Activated naive CD8-positive, alpha-beta T cell (primary cell): ENCODE measurements at regions not wholly inside any gene's neighbourhood (a gene's known extent, or its start where the extent isn't known, plus 50 kb on each side); places are given as distances from the start of the nearest gene placed in this dataset.

Experiments
- H3K27ac Mint-ChIP-seq: one replicate; pipeline ENCODE4 v1.8.0; 2021; ENCODE audit warnings: mixed read lengths
- H3K27me3 Mint-ChIP-seq: one replicate; pipeline ENCODE4 v1.8.0; 2021; ENCODE audit warnings: mixed read lengths
- H3K36me3 Mint-ChIP-seq: one replicate; pipeline ENCODE4 v1.8.0; 2021; ENCODE audit warnings: mixed read lengths
- H3K4me1 Mint-ChIP-seq: one replicate; pipeline ENCODE4 v1.8.0; 2021; ENCODE audit warnings: low read depth, mixed read lengths
- H3K4me3 Mint-ChIP-seq: one replicate; pipeline ENCODE4 v1.8.0; 2021; ENCODE audit warnings: mild to moderate bottlenecking, mixed read lengths
- H3K9me3 Mint-ChIP-seq: one replicate; pipeline ENCODE4 v1.8.0; 2021; ENCODE audit warnings: low read depth, mixed read lengths

- Mint-ChIP-seq H3K27ac (no peak overlapping the region), H3K4me3 (no peak overlapping the region), H3K27me3 (peaks cover 36% of the 10 kb centered on the region), H3K36me3 (peaks cover 2% of the 10 kb centered on the region), H3K9me3 (no peaks in the 10 kb centered on the region), H3K4me1 (no peaks in the 10 kb centered on the region)
Measured at GRCh38 chr15:31732726-31733125, 297.6 kb upstream of the CHRNA7 start.

- Mint-ChIP-seq H3K36me3 (peaks cover 2% of the 10 kb centered on the region), H3K27ac (no peak overlapping the region), H3K27me3 (peaks cover 36% of the 10 kb centered on the region), H3K4me3 (no peak overlapping the region), H3K9me3 (no peaks in the 10 kb centered on the region), H3K4me1 (no peaks in the 10 kb centered on the region)
Measured at GRCh38 chr15:31733424-31733823, 296.9 kb upstream of the CHRNA7 start.

DNA sequence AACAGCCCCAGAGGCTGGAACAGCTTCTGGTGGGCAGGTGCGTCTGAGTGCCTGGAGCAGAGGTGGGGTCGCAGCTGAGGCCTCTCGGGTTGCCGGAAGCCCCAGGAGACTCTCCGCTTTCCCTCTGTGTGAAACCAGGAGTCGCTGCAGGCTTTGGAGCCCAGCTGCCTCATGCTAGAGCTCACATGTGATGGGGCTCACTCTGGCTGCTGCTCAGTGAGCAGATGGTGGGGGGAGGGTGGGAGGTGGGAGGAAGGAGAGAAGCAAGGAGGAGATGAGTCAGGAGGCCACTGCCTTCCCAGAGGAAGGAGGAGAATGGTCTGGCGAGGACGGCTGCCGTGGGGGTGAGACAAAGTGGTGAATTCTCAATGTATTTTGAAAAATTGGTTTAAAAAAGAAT, 290.1 kb upstream of the CHRNA7 start:
- peaks cover 18% of the 10 kb centered on the region for H3K27me3 Mint-ChIP-seq
- H3K9me3 Mint-ChIP-seq, result peaks cover 19% of the 10 kb centered on the region
- H3K4me1 Mint-ChIP-seq, result no peaks in the 10 kb centered on the region
- H3K4me3 Mint-ChIP-seq, result no peak overlapping the region
- H3K36me3 Mint-ChIP-seq, result peaks cover 4% of the 10 kb centered on the region
- H3K27ac Mint-ChIP-seq, result no peak overlapping the region

DNA sequence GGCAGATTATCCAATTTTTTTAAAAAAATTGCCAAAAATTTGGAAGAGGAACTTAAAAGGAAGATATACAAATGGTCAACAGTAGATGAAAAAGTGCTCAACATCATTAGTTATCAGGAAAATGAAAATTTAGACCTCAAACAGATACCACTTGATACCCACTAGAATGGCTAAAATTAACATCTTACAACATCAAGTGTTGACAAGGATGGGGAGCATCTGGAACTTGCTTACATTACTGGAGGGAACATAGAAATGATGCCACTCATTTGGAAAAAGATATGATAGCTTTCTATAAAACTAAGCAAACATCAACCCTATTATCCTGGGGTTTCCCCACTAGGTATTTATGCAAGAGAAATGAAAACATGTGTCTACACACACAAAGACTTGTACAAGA, 284.5 kb upstream of the CHRNA7 start:
- no peak overlapping the region for H3K27ac Mint-ChIP-seq
- H3K4me1 Mint-ChIP-seq, result no peaks in the 10 kb centered on the region
- H3K36me3 Mint-ChIP-seq, result peaks cover 4% of the 10 kb centered on the region
- H3K4me3 Mint-ChIP-seq, result no peak overlapping the region
- H3K9me3 Mint-ChIP-seq, result peaks cover 25% of the 10 kb centered on the region
- peaks cover 15% of the 10 kb centered on the region for H3K27me3 Mint-ChIP-seq

- Mint-ChIP-seq H3K27ac (no peak overlapping the region), H3K36me3 (no peaks in the 10 kb centered on the region), H3K4me3 (no peak overlapping the region)
Measured at GRCh38 chr15:31752065-31752762, 278.1 kb upstream of the CHRNA7 start.

GRCh38 chr15:31752905-31753304, 277.4 kb upstream of the CHRNA7 start:
- Mint-ChIP-seq H3K9me3 (no peaks in the 10 kb centered on the region), H3K27me3 (peaks cover 8% of the 10 kb centered on the region), H3K27ac (no peak overlapping the region), H3K4me3 (no peak overlapping the region), H3K36me3 (no peaks in the 10 kb centered on the region), H3K4me1 (no peaks in the 10 kb centered on the region)

More at GRCh38 chr15:31752065-31752762, 278.1 kb upstream of the CHRNA7 start:
- Mint-ChIP-seq H3K27me3 (peaks cover 12% of the 10 kb centered on the region), H3K9me3 (no peaks in the 10 kb centered on the region), H3K4me1 (no peaks in the 10 kb centered on the region)

DNA sequence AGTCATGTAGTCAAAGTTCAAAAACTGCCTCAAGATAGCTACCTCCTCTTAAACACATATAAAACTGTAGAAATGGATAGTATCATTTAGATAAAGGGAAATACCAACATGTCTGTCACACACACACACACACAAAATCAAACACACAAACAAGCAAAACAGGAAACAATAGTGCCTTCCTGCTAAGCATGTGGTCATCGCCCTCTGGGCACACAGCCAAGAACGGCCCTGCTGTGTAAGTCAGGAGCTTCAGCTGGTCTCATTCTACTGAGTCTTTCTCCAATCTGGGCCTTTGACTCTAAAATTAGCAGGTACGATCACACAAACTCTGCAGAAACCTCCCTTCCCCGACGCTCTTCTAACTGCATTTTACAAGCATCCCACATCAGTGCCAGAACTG, 272.2 kb upstream of the CHRNA7 start:
- H3K4me1 Mint-ChIP-seq, result no peaks in the 10 kb centered on the region
- no peaks in the 10 kb centered on the region for H3K9me3 Mint-ChIP-seq
- no peak overlapping the region for H3K4me3 Mint-ChIP-seq
- no peaks in the 10 kb centered on the region for H3K36me3 Mint-ChIP-seq
- no peak overlapping the region for H3K27ac Mint-ChIP-seq
- H3K27me3 Mint-ChIP-seq, result peaks cover 18% of the 10 kb centered on the region

GRCh38 chr15:31768055-31768454, 262.3 kb upstream of the CHRNA7 start:
- no peak overlapping the region for H3K4me3 Mint-ChIP-seq
- peaks cover 3% of the 10 kb centered on the region for H3K27me3 Mint-ChIP-seq
- no peak overlapping the region for H3K27ac Mint-ChIP-seq
- no peaks in the 10 kb centered on the region for H3K9me3 Mint-ChIP-seq
- no peaks in the 10 kb centered on the region for H3K36me3 Mint-ChIP-seq
- no peaks in the 10 kb centered on the region for H3K4me1 Mint-ChIP-seq

DNA sequence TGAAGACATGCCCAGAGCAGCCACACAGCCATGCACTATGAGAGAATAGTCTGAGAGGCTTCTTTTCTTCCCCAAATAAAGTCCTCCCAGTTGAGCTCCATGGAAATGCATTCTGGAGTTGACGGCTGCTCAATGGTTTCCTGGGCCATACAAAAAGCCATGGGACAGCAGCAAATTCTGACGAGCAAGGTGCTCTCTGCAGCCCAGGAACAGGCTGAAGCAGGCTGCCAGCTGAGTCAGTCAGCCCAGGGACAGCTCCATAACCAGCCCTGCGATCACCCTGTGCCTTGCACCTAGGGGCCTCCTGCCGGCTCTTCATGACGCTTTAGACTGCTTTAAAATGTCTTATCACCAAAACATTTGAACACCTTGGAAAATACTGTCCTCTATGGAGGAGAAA, 256.3 kb upstream of the CHRNA7 start:
- Mint-ChIP-seq H3K27ac (no peak overlapping the region), H3K4me3 (no peak overlapping the region), H3K27me3 (no peaks in the 10 kb centered on the region), H3K36me3 (no peaks in the 10 kb centered on the region), H3K4me1 (no peaks in the 10 kb centered on the region), H3K9me3 (no peaks in the 10 kb centered on the region)

GRCh38 chr15:31776039-31776438, 254.3 kb upstream of the CHRNA7 start:
- H3K36me3 Mint-ChIP-seq, result no peaks in the 10 kb centered on the region

GRCh38 chr15:31781261-31781660, 249.1 kb upstream of the CHRNA7 start:
- H3K9me3 Mint-ChIP-seq, result no peaks in the 10 kb centered on the region
- peaks cover 2% of the 10 kb centered on the region for H3K27me3 Mint-ChIP-seq
- no peak overlapping the region for H3K4me3 Mint-ChIP-seq
- H3K36me3 Mint-ChIP-seq, result no peaks in the 10 kb centered on the region
- H3K4me1 Mint-ChIP-seq, result no peaks in the 10 kb centered on the region
- H3K27ac Mint-ChIP-seq, result no peak overlapping the region

More at GRCh38 chr15:31776039-31776438, 254.3 kb upstream of the CHRNA7 start:
- Mint-ChIP-seq H3K27ac (no peak overlapping the region), H3K9me3 (no peaks in the 10 kb centered on the region), H3K4me1 (no peaks in the 10 kb centered on the region), H3K4me3 (no peak overlapping the region), H3K27me3 (no peaks in the 10 kb centered on the region)

GRCh38 chr15:31782016-31782783, 248.1 kb upstream of the CHRNA7 start:
- Mint-ChIP-seq H3K36me3 (no peaks in the 10 kb centered on the region), H3K9me3 (no peaks in the 10 kb centered on the region), H3K4me3 (no peak overlapping the region), H3K27me3 (peaks cover 2% of the 10 kb centered on the region), H3K4me1 (no peaks in the 10 kb centered on the region), H3K27ac (no peak overlapping the region)

GRCh38 chr15:31782951-31783350, 247.4 kb upstream of the CHRNA7 start:
- no peaks in the 10 kb centered on the region for H3K4me1 Mint-ChIP-seq
- H3K4me3 Mint-ChIP-seq, result no peak overlapping the region
- no peaks in the 10 kb centered on the region for H3K36me3 Mint-ChIP-seq
- no peak overlapping the region for H3K27ac Mint-ChIP-seq
- peaks cover 2% of the 10 kb centered on the region for H3K27me3 Mint-ChIP-seq
- no peaks in the 10 kb centered on the region for H3K9me3 Mint-ChIP-seq

GRCh38 chr15:31786360-31786759, 244.0 kb upstream of the CHRNA7 start:
- Mint-ChIP-seq H3K36me3 (no peaks in the 10 kb centered on the region), H3K9me3 (no peaks in the 10 kb centered on the region)

GRCh38 chr15:31788104-31788503, 242.2 kb upstream of the CHRNA7 start:
- H3K9me3 Mint-ChIP-seq, result no peaks in the 10 kb centered on the region
- H3K4me1 Mint-ChIP-seq, result no peaks in the 10 kb centered on the region
- H3K27me3 Mint-ChIP-seq, result peaks cover 1% of the 10 kb centered on the region
- H3K27ac Mint-ChIP-seq, result no peak overlapping the region
- no peak overlapping the region for H3K4me3 Mint-ChIP-seq
- H3K36me3 Mint-ChIP-seq, result no peaks in the 10 kb centered on the region

More at GRCh38 chr15:31786360-31786759, 244.0 kb upstream of the CHRNA7 start:
- no peak overlapping the region for H3K27ac Mint-ChIP-seq
- H3K4me3 Mint-ChIP-seq, result no peak overlapping the region
- peaks cover 4% of the 10 kb centered on the region for H3K27me3 Mint-ChIP-seq
- no peaks in the 10 kb centered on the region for H3K4me1 Mint-ChIP-seq
